Aorta (tissue), 5 donors: ENCODE measurements at regions not wholly inside any gene's neighbourhood (a gene's known extent, or its start where the extent isn't known, plus 50 kb on each side); places are given as distances from the start of the nearest gene placed in this dataset.

Source experiments
- ATAC-seq: fragments of 200-7000 bp; cut with Tn5 transposase; one replicate; pipeline ENCODE4 v1.9.1; 2022; ENCODE audit warnings: moderate library complexity; ENCODE audit not compliant: low FRiP score
- DNase-seq, 2 donors: peaks; one replicate each; pipeline ENCODE4 v3.0.0-alpha.2; 2020
- H3K27ac ChIP-seq, 2 donors: one replicate each; pipeline ENCODE4 v1.5.1; 2013; ENCODE audit warnings: low read length in 2 of 2, mild to moderate bottlenecking in 2 of 2, moderate library complexity in 2 of 2, control low read depth in 1 of 2, inconsistent platforms in 1 of 2, low read depth in 1 of 2
- H3K27me3 ChIP-seq, 2 donors: one replicate each; pipeline ENCODE4 v1.6.1; 2013; ENCODE audit warnings: control low read depth in 1 of 2, low read length in 1 of 2, mild to moderate bottlenecking in 1 of 2, moderate library complexity in 1 of 2; ENCODE audit not compliant: insufficient read depth in 2 of 2, control insufficient read depth in 1 of 2
- H3K36me3 ChIP-seq, 2 donors: one replicate each; pipeline ENCODE4 v1.6.1; 2013; ENCODE audit warnings: control low read depth in 1 of 2, low read length in 1 of 2, mild to moderate bottlenecking in 1 of 2; ENCODE audit not compliant: insufficient read depth in 2 of 2, control insufficient read depth in 1 of 2
- H3K4me1 ChIP-seq, 2 donors: one replicate each; pipeline ENCODE4 v1.6.1; 2013; ENCODE audit warnings: low read length in 2 of 2, control low read depth in 1 of 2, mild to moderate bottlenecking in 1 of 2, moderate library complexity in 1 of 2; ENCODE audit not compliant: insufficient read depth in 2 of 2, control insufficient read depth in 1 of 2
- H3K4me3 ChIP-seq, 2 donors: one replicate each; pipeline ENCODE4 v1.5.1; 2013; ENCODE audit warnings: low read length in 2 of 2, control low read depth in 1 of 2, mild to moderate bottlenecking in 1 of 2
- H3K9me3 ChIP-seq: one replicate; pipeline ENCODE4 v1.6.1; 2013; ENCODE audit warnings: mild to moderate bottlenecking, low read length; ENCODE audit not compliant: control insufficient read depth
- WGBS, 2 donors: extraction: QIAGEN DNeasy Blood & Tissue Kit; methylation state at CpG; one replicate each; pipeline ENCODE4 v1.1.7; 2013; 5-methylcytosine and 5-hydroxymethylcytosine counted together
- intact Hi-C, 2 donors: fragments of 100-400 bp; cut with DNase I; formaldehyde crosslinking; loops; one replicate each; pipeline versions ENCODE4 v1.14.2 to v1.15.0; 2022
- donor health status: healthy with polysubstance abuse.
- donor health status: Bipolar disorder and iron deficiency.
- donor health status: DM: no; HTN: no; CAD: no.
- donor health status: DM: no; HTN: no; CAD: no.
- donor health status: DM: yes; HTN: yes; CAD: no.

DNA sequence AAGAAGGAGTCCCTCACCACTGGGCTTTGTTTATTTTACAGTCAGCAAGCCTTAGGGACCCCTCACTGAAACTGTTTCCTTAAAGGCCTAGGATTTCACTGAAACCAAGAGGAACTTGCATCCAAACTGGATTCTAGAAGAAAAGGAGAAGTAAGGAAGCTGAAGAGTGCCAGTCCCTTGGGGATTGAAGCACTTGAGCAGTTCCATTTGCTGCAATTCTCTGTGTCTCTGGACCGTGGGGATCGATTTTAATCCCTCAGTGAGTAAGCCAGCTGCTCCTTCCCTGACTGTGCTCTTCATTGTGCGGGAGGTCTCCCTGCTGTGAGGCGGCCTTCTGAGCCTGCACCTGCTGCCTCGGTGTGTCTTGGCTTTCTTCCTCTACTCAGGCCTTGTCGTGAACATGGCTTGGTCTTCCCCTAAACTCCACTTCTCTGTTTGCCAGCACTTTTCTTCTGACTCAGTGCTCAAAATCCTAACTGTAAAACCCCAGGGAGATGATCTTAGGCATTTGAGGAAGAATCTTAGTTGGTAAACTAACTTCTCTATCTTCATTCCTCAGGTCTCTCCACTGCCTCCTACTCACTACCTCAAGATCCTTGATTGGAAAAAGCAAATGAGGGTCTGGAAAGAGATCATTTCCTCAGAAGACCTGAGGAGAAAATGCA lies 132.6 kb downstream of the SLC38A6 start:
- no peak overlapping the region for H3K27ac ChIP-seq
- H3K36me3 ChIP-seq = no peaks in the 10 kb centered on the region
- H3K27me3 ChIP-seq = no peaks in the 10 kb centered on the region
- no peak for DNase-seq
- peaks cover 3% of the 10 kb centered on the region for H3K9me3 ChIP-seq
- no peak for ATAC-seq
- H3K4me1 ChIP-seq = no peaks in the 10 kb centered on the region
- H3K4me3 ChIP-seq = no peak overlapping the region
- intact Hi-C loops = no loop called here
- 72 to 77% methylated on average over 6 of the region's 6 CpGs for WGBS, 2 donors

GRCh38 chr14:61112506-61112905 lies 131.5 kb downstream of the SLC38A6 start:
- Histone ChIP-seq H3K27me3 (no peaks in the 10 kb centered on the region), H3K4me1 (no peaks in the 10 kb centered on the region), H3K27ac (no peak overlapping the region), H3K9me3 (peaks cover 3% of the 10 kb centered on the region), H3K36me3 (no peaks in the 10 kb centered on the region), H3K4me3 (no peak overlapping the region)
- intact Hi-C loops = no loop called here
- 97 to 99% methylated on average over 5 of the region's 5 CpGs for WGBS, 2 donors
- no peak for DNase-seq
- ATAC-seq = no peak

GRCh38 chr14:61111731-61112130 lies 130.7 kb downstream of the SLC38A6 start:
- Histone ChIP-seq H3K9me3 (peaks cover 3% of the 10 kb centered on the region), H3K27ac (no peak overlapping the region), H3K4me1 (no peaks in the 10 kb centered on the region), H3K36me3 (no peaks in the 10 kb centered on the region), H3K27me3 (no peaks in the 10 kb centered on the region), H3K4me3 (no peak overlapping the region)
- ATAC-seq (no peak), DNase-seq (no peak)
- intact Hi-C loops = no loop called here
- 97 to 98% methylated on average over 5 of the region's 5 CpGs for WGBS, 2 donors

DNA sequence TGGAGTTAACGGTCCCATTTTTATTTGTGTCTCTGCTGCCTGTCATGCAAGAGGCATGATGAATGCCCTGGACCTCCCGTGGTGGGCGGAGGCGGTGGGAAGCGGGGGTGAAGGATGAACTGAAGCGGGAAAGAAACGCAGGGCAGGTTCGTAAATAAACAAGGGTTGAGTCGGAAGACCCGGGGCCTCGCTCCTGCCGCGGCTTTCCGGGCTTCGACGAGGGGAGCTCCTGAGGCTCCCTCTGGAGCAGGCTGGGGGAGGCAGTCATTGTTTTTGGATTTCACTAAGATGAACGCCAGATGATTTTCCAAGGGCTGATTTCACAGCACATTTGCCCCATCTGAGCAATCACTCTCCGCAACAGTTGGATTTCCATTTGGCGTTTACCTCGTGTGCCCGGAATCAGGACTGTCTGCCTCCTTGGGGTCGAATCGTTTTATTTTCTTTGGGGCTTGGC lies 130.2 kb downstream of the SLC38A6 start:
- H3K27me3 ChIP-seq = no peaks in the 10 kb centered on the region
- no peaks in the 10 kb centered on the region for H3K4me1 ChIP-seq
- no peak overlapping the region for H3K4me3 ChIP-seq
- WGBS, 2 donors = 9 to 12% methylated on average over 23 of the region's 23 CpGs
- DNase-seq = no peak
- H3K36me3 ChIP-seq = no peaks in the 10 kb centered on the region
- intact Hi-C loops = no loop called here
- ATAC-seq = no peak
- peaks cover 3% of the 10 kb centered on the region for H3K9me3 ChIP-seq
- H3K27ac ChIP-seq = no peak overlapping the region

- Histone ChIP-seq H3K27ac (no peak overlapping the region), H3K4me1 (no peaks in the 10 kb centered on the region), H3K4me3 (no peak overlapping the region), H3K36me3 (no peaks in the 10 kb centered on the region), H3K9me3 (peaks cover 3% of the 10 kb centered on the region), H3K27me3 (no peaks in the 10 kb centered on the region)
- ATAC-seq (no peak), DNase-seq (no peak)
- 67 to 71% methylated on average over 9 of the region's 9 CpGs for WGBS, 2 donors
- intact Hi-C loops = no loop called here
Observed at GRCh38 chr14:61110316-61111082, 129.5 kb downstream of the SLC38A6 start.

GRCh38 chr14:61109288-61109687 lies 128.2 kb downstream of the SLC38A6 start:
- H3K9me3 ChIP-seq = peaks cover 2% of the 10 kb centered on the region
- H3K36me3 ChIP-seq = no peaks in the 10 kb centered on the region
- no peak overlapping the region for H3K27ac ChIP-seq
- no peaks in the 10 kb centered on the region for H3K27me3 ChIP-seq
- DNase-seq (no peak), ATAC-seq (no peak)
- 90 to 91% methylated on average over 3 of the region's 3 CpGs for WGBS, 2 donors
- intact Hi-C loops = loop anchor here in 1 of 2 donors (10.0 kb wide), 1 partner anchor 76 kb away; no protein-coding TSS in a partner anchor
- H3K4me3 ChIP-seq = no peak overlapping the region
- H3K4me1 ChIP-seq = no peaks in the 10 kb centered on the region

DNA sequence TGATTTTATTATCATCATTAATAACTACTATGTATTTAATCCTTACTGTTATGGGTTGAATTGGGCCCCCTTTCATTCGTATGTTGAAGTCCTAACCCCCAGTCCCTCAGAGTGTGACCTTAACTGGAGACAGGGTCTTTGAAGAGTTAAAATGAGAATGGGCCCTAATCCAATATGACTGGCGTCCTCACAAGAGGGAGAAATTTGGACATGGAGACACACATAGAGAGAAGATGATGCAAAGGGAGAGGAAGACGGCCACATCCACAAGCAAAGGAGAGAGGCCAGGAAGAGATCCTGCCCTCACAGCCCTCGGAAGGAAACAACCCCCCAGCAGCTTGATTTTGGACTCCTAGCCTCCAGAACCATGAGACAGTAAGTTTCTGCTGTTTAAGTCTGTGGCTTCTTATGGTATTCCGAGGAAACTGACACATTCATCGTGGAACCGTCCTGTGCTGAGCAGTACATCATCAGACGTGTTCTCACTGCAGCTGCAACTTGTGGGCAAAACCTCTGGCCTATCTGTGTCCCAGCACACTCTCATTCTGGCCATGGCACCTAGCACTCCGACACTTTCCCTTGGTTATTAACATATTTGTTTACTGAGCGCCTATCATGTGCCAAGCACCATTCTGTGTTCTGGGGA lies 127.6 kb downstream of the SLC38A6 start:
- Histone ChIP-seq H3K27me3 (no peaks in the 10 kb centered on the region), H3K4me3 (no peak overlapping the region), H3K36me3 (no peaks in the 10 kb centered on the region), H3K4me1 (no peaks in the 10 kb centered on the region), H3K9me3 (no peaks in the 10 kb centered on the region), H3K27ac (no peak overlapping the region)
- intact Hi-C loops = loop anchor here in 1 of 2 donors (10.0 kb wide), 1 partner anchor 76 kb away; no protein-coding TSS in a partner anchor
- WGBS, 2 donors = 90 to 93% methylated on average over 10 of the region's 10 CpGs
- no peak for DNase-seq
- no peak for ATAC-seq

- H3K9me3 ChIP-seq = no peaks in the 10 kb centered on the region
- H3K27ac ChIP-seq = no peak overlapping the region
- DNase-seq (no peak), ATAC-seq (no peak)
- peaks cover 0 to 3% of the 10 kb centered on the region in 2 donors for H3K4me1 ChIP-seq
- H3K4me3 ChIP-seq = no peak overlapping the region
- no peaks in the 10 kb centered on the region for H3K27me3 ChIP-seq
- 78 to 87% methylated on average over 6 of the region's 6 CpGs for WGBS, 2 donors
- H3K36me3 ChIP-seq = no peaks in the 10 kb centered on the region
- intact Hi-C loops = loop anchor here in 1 of 2 donors (10.0 kb wide), 1 partner anchor 77 kb away; no protein-coding TSS in a partner anchor
Observed at GRCh38 chr14:61107869-61108493, 126.9 kb downstream of the SLC38A6 start.
